ENCODE measurements at regions not wholly inside any gene's neighbourhood (a gene's known extent, or its start where the extent isn't known, plus 50 kb on each side); places are given as distances from the start of the nearest gene placed in this dataset.
"Not testable (repeated sequence)": the region's sequence is repeated elsewhere in the genome, so short reads cannot be mapped to it uniquely, and the experiment has no call there.

- DNase-seq, result no peak
Measured at GRCh38 chr5:125972706-125973105, 450.5 kb upstream of the GRAMD2B start.

- DNase-seq, result no peak
Measured at GRCh38 chr5:125974679-125975078, 448.5 kb upstream of the GRAMD2B start.

DNA sequence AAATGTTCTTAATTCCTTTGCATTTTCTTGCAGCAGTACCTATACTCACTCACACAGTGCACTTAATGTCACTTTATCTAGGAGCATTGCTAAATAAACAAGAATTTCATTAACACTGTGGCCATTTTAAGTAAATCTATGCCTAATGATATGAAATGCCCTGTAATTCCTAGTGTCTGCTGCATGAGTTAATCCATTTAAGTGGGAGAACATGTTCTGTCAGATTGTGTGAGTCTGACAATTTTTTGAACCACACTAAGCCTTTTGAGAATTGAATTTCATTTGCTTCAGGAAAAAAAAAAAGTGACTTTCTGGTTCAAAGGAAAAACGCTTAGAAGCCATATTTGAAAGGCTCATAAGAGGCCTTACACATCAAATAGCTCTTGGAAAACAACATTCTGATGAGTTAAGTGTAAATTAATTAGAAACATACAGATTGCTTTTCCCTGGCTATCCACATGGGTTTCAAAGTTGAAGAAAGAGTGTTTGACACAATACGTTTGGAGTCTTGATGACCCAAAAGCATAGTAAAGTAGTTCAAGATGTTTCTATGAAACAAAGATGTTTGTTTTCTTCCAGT is 446.7 kb upstream of the GRAMD2B start:
- no peak for DNase-seq

DNA sequence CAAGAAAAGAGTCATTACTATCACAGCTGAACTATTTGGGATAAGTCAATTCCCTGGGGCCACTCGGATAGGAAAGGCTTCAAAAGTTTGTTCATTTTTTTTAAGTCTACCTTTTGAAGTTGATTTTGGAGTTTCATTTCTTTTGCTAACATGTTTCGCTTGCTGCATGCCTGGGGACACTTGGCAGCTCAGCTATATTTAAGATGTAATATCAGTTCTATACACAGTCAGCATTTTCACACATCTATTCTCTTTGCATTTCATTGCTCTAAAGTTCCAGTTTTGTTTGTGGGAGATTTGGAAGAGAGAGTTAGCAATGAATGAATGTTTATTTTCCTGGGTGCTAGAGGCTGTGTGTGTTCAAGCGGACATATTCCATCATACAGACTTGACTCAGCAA is 445.2 kb upstream of the GRAMD2B start:
- no peak for DNase-seq

- no peak for DNase-seq
Measured at GRCh38 chr5:125979636-125980035, 443.6 kb upstream of the GRAMD2B start.

GRCh38 chr5:125981016-125981415 is 442.2 kb upstream of the GRAMD2B start:
- DNase-seq, result no peak

GRCh38 chr5:125987677-125988255 is 435.4 kb upstream of the GRAMD2B start:
- no peak for DNase-seq

DNA sequence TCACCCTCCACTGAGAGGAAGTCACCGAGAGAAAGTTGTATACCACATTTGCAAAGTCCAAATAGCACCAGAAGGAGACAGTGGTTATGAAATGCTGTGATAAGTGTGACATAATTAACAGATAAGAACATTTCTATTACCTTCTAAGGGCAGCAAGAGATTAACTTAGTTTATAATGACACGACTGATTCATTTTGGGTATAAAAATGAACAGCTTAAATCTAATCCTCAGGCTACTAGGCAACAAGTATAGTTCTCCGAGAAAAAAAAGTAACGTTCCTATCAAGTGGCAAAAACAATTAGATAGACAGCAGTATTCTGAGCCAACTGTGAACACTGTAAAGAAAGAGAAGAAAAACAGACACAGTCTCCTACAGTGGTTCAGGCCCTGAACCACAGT is 431.2 kb upstream of the GRAMD2B start:
- no peak for DNase-seq

- DNase-seq, result not testable (repeated sequence)
Measured at GRCh38 chr5:125999271-126000030, 423.8 kb upstream of the GRAMD2B start.

- DNase-seq, result no peak
Measured at GRCh38 chr5:126000507-126000906, 422.7 kb upstream of the GRAMD2B start.

GRCh38 chr5:126002222-126002897 is 420.8 kb upstream of the GRAMD2B start:
- peak; percentile 27 for DNase-seq

GRCh38 chr5:126003309-126003708 is 419.9 kb upstream of the GRAMD2B start:
- DNase-seq, result no peak

DNA sequence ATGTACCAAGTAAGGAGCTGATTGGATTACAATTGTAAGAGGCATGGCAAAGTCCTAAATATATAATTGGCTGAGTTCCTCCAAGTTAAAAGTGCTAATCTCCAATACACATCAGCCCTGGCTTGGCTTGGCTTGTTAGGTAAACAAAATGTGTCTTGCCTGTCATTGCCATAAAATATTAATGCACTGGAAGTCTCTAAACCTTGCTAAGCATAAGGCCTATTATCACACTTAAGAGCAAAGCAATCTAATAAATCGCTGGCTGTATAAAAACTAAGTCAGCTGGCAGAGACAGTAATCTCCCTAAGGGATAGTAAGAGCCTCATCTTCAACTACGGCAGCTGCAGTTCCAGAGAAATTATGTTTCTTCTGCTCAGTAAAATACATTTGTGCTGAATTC is 418.6 kb upstream of the GRAMD2B start:
- no peak for DNase-seq

- DNase-seq, result no peak
Measured at GRCh38 chr5:126007841-126008240, 415.4 kb upstream of the GRAMD2B start.

DNA sequence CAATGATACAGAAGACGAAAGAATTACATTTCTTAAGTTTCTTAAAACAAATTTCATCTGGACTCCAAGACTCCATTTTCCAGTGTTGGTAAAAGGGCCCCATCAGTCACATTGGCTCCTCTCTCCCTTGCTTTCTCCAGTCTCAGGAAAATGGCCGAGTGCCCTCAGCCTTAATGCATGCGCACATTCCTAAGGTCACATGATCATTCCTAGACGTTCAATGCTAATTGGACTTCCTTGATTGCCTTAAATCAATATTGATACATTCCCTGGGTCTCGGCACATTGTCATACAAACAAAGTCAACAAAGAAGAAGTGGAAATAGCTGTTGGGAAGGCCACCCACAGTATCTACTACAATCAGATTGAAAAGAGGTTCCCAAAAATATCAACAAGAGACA is 413.6 kb upstream of the GRAMD2B start:
- no peak for DNase-seq

- DNase-seq, result not testable (repeated sequence)
Measured at GRCh38 chr5:126011526-126011925, 411.7 kb upstream of the GRAMD2B start.

- DNase-seq, result peak; percentile 27
Measured at GRCh38 chr5:126014676-126015075, 408.5 kb upstream of the GRAMD2B start.

DNA sequence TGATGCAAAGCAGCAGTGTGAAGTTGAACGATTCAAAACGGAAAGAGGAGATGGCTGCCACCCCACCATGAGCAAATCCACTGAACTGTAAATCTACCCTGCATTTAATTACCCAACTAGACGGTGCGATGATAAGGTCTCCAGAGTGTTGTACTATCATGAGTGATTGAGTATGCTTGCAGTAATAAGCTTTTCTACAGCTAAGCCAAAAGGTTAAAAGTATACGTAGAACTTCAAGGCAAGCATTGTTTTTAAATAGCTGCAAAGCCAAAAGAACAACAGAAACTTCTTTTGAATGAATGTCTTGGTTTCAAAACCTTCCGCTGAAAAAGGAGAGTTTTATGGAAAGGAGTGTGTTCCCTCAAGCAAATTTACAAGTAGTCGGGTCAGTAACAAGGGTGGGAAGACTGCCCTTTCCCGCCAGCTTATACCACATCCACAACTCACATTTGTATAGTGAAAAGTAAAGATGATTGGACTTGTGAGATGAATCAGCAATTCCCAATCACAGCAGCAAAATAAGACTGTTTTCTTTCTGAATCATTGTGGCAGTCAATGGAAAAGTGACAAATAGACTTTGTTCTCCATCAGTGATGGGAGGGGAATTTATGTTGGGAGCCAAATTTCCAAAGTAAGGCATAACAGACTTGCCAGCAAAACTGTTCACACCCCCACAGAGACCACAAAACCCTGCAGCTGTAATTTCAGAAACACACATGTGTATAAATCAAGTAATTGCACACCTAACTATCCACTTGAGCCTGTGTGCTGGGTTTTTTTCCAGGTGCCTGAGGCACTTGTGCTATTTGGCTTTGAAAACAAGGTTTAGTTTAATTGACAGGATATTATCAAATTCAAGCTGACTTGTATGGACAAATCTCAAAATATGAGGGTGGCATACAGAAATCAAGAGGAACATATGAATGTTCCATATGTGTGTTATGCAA is 407.7 kb upstream of the GRAMD2B start:
- peak; percentile 50 for DNase-seq

- no peak for DNase-seq
Measured at GRCh38 chr5:126016256-126016655, 407.0 kb upstream of the GRAMD2B start.

DNA sequence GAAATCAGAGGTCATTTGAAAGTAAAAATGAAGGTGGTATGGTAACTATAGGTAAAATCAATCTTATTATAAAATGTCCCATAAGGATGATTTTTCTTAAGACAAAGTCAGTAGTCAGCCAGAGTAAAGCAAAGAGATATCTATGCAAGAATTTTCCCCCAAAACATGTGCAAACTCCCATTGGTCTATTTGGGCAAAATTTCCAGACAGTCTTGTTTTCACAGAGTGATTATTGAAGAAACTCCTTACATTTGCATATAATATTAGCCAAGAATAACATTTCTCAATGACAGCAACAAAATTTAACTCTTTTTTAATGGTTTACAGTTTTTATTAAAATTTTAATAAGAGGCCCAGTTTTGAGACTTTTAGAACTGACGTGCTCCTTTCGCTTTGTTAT is 406.1 kb upstream of the GRAMD2B start:
- no peak for DNase-seq

GRCh38 chr5:126020770-126021169 is 402.4 kb upstream of the GRAMD2B start:
- DNase-seq, result no peak

DNA sequence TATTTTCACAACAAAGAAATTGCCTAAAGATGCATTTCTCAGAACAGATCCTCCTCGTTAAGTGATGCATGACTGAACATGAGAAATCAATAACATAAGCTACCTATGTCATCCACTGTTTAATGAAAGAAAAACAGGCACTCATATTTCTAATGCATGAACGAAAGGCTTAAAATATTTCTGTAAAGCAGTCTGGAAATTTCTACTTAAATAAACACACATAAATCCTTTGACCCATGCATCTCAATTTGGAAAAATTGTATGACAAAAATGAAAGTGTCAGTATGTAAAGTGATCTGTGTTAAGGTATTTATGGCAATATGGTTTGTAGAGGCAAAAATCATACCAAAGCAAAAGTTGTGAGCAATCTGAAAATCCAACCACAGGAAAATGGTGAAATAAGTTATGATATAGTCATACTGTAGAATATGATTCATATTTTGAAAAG is 399.2 kb upstream of the GRAMD2B start:
- DNase-seq, result no peak

Data from right kidney (tissue), 1 donor.